PC-3 (cell line): ENCODE measurements at regions not wholly inside any gene's neighbourhood (a gene's known extent, or its start where the extent isn't known, plus 50 kb on each side); places are given as distances from the start of the nearest gene placed in this dataset.

ENCODE experiments used
- EZH2 ChIP-seq: fragments of 300-600 bp; sonication (generic); IDR thresholded peaks from one replicate; pipeline ENCODE4 v1.6.1; 2017; ENCODE audit warnings: antibody characterized with exemption, mild to moderate bottlenecking, low read length; ENCODE audit not compliant: unreplicated experiment
- EZH2phosphoT487 ChIP-seq: fragments of 300-600 bp; sonication (generic); IDR thresholded peaks from 2 replicates; pipeline ENCODE4 v1.6.1; 2018; ENCODE audit warnings: mild to moderate bottlenecking, antibody characterized with exemption, low read length, borderline replicate concordance
- TF ChIP-seq, protein P1 (sequence below): fragments of 300-600 bp; sonication (generic); conservative IDR thresholded peaks from 2 replicates; pipeline ENCODE4 v1.5.1; 2017; ENCODE audit warnings: antibody characterized with exemption, low read depth, mild to moderate bottlenecking, low read length

DNA sequence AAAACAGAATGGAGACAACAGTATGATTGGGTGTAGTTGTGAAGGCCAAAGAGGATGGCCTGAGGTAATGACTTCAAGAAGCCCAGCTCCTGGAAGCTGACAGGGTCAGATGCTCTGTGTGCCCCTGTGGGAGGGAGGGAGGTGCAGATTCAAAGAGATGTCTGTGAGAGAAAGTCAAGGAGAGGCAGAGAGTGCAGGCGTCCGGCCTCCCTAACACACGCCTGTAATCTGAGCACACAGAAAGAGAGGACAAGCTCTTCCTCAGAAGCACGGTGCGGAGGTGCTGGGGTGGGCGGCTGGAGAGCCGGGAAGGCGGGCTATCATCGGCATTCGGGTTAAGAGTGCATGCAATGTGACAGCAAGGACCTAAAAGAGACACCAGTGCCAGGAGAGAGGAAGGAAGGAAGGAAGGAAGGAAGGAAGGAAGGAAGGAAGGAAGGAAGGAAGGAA lies 238.2 kb upstream of the HES1 start:
- TF ChIP-seq, protein P1, sequence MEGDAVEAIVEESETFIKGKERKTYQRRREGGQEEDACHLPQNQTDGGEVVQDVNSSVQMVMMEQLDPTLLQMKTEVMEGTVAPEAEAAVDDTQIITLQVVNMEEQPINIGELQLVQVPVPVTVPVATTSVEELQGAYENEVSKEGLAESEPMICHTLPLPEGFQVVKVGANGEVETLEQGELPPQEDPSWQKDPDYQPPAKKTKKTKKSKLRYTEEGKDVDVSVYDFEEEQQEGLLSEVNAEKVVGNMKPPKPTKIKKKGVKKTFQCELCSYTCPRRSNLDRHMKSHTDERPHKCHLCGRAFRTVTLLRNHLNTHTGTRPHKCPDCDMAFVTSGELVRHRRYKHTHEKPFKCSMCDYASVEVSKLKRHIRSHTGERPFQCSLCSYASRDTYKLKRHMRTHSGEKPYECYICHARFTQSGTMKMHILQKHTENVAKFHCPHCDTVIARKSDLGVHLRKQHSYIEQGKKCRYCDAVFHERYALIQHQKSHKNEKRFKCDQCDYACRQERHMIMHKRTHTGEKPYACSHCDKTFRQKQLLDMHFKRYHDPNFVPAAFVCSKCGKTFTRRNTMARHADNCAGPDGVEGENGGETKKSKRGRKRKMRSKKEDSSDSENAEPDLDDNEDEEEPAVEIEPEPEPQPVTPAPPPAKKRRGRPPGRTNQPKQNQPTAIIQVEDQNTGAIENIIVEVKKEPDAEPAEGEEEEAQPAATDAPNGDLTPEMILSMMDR: no peak
- TF ChIP-seq EZH2: no peak
- TF ChIP-seq EZH2phosphoT487: no peak
